ENCODE measurements at regions not wholly inside any gene's neighbourhood (a gene's known extent, or its start where the extent isn't known, plus 50 kb on each side); places are given as distances from the start of the nearest gene placed in this dataset.
"Not testable (repeated sequence)": the region's sequence is repeated elsewhere in the genome, so short reads cannot be mapped to it uniquely, and the experiment has no call there.

- no peak for DNase-seq
Measured at GRCh38 chr6:144397141-144397540, 112.0 kb downstream of the UTRN start.

DNA sequence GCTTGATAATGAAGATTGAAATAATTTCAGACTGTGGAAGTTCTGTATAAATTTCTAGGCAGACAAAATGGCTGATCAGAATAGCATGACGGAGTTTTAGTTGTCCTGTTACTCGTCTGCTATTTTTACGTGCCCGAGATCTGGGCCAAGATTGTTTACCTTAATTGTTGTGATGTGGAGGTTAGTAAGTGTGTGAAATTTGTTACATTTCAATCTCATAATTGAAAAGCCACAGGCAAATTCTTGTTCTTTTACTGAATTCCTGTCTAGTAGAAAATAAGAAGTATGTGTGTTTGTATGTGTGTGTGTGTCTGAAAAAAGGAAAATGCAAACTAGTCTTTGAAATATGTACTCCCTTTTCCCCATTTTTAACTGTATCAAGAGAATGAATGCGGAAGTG lies 115.2 kb downstream of the UTRN start:
- DNase-seq, result no peak

GRCh38 chr6:144401736-144402733 lies 116.9 kb downstream of the UTRN start:
- no peak for DNase-seq

- no peak for DNase-seq
Measured at GRCh38 chr6:144402750-144403149, 117.6 kb downstream of the UTRN start.

- DNase-seq, result no peak
Measured at GRCh38 chr6:144405163-144405562, 120.0 kb downstream of the UTRN start.

DNA sequence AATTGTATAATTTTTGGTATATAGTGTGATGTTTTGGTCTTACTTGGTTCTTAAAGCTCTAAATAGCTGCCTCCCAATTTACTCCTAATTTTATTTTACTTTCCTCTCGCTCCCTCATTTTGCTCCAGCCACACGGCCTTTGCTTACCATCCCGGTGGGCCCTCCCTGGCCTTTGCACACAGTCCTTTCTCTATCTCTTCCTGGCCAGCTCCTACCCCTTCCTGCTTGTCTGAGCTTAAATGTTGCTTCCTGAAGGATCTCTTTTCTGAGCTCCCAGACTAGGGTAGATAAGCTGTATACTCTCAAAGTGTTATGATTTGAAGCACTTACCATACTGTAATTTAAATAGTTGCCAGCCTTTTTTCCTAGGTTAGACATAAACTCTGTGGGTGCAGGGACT lies 121.7 kb downstream of the UTRN start:
- DNase-seq, result no peak

DNA sequence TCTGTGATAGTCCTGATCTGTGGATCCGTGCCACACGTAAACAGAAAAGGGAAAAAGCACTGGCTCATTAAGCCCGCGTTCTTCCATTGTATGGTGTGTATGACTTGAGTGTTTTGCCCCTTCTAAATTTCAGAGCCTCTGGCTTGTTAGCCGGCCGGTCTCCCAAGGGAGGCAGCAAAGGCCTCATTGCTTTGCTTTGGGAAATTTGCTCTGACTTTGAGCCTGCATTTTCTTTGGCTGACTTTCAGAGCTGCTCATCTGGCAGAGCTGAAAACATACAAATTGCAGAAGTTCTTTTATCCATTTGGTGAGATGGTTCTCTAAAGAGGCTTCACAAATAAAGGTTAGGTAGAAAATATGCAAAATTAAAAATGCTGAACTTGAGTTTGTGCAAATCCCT lies 123.0 kb downstream of the UTRN start:
- no peak for DNase-seq

DNA sequence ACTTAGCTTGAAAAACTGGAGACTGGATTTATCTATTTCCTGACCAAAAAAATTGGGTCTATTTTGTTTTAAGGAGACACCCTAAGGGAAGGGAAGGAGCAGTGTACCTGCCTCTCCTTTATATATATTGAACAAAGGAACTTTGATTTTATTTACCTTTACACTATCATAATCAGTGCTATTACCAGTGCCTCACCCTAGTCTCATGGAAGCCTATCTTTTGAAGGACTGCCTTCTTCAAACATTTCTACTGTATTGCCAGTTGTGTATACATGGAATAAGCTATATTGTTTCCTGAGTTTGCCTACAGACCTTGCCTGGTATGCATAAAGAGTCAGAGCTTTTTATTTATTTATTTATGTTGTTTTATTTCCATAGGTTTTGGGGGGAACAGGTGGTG lies 124.9 kb downstream of the UTRN start:
- no peak for DNase-seq

GRCh38 chr6:144410574-144410973 lies 125.4 kb downstream of the UTRN start:
- not testable (repeated sequence) for DNase-seq

- DNase-seq, result no peak
Measured at GRCh38 chr6:144411531-144412165, 126.5 kb downstream of the UTRN start.

DNA sequence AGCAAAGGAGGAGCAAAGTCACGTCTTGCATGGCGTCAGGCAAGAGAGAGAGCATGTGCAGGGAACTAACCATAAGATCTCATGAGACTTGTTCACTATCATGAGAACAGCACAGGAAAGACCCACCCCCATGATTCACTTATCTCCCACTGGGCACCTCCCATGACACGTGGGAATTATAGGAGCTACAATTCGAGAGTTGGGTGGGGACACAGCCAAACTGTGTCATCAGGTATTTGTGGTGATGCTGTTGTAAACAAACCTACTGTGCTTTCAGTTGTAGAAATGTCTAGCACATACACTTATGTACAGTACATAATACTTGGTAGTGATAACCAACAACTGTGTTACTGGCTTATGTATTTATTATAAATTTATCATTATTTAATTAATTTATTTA lies 128.3 kb downstream of the UTRN start:
- no peak for DNase-seq

DNA sequence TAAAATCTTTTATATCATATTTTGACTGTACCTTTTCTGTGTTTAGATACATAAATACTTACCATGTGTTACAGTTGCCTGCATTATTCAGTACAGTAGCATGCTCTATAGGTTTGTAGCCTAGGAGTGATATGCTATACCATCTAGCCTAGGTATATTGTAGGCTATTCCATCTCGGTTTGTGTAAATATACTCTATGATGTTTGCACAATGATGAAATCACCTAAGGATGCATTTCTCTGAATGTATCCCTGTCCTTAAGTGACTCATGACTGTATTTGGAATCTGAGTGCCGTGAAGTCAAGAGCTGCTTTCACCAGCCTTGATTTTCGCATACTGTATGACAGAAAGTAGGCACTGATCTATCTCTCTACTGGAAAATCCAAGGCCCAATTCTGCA lies 129.9 kb downstream of the UTRN start:
- no peak for DNase-seq

DNA sequence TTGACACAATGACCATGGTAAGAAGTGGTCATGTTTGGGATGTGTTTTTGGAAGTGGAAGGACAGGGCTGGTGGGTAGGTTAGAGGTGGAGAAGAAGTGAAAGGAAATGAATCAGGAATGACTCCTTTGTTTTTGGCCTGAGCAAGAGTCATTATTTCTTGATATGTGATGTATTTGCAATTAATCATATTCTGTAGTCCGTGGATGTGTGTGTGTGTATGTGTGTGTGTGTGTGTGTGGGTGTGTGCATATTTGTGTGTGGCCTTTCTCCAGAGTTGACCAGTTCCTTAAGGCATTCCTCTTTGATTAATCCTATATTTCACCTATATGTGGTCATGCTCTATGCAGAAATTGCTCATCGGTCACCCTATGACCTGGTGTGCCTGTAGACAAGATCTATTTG lies 130.7 kb downstream of the UTRN start:
- no peak for DNase-seq

DNA sequence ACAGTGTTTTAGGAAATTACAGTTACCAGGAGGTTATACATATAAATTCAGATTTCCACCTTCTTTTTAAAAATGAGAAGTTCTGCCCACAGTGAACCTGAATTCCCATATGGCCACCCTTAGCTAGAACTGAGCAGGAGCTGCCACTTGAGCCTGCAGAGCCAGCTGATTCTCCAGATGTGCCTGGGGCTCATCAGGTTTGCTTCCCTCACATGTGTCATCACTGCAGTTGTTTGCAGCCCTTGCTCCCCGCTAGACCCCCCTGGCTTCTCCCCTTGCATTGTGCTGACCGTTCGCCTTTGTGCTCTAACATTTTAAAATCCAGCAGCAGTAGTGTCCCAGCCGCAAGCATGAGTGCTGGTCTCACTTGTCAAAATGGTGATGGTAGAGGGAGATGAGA lies 131.1 kb downstream of the UTRN start:
- no peak for DNase-seq

GRCh38 chr6:144416773-144417172 lies 131.6 kb downstream of the UTRN start:
- no peak for DNase-seq

DNA sequence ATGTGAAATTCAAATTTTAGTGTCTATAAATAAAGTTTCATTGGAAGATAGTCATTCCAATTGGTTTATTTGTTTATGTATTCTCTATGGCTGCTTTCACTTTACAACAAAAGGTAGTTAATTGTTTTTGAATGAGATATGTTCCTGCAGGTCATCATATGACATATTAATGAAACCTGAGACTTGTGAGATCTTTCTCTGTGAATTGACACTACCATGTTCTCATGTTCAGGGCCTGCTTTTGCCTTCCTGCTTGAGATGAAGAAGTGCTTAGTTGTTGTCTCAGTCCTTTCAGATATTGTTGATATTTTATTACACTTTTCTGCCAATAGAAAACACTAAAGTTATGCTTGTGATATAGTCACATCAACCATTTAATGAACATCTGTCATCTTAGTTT lies 132.5 kb downstream of the UTRN start:
- no peak for DNase-seq

GRCh38 chr6:144418959-144419545 lies 133.9 kb downstream of the UTRN start:
- DNase-seq, result no peak

DNA sequence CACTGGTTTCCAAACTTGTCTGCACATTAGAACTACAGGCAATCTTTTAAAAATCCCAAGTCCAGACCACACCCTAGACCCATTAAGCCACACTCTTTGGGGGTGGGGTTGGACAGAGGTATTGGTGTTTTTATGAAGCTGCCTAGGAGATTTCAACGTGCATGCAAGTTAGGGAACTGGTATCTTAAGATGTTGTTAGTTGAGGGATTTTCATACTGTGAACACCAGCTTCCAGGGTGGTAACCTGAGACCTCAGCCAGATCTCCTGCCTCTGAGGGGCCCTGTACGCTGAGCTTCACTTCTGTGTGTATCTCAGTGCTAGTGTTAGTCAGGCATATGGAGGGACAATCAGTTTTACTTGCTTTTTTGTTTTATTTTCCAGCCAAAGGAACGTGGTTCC lies 138.0 kb downstream of the UTRN start:
- DNase-seq, result no peak

DNA sequence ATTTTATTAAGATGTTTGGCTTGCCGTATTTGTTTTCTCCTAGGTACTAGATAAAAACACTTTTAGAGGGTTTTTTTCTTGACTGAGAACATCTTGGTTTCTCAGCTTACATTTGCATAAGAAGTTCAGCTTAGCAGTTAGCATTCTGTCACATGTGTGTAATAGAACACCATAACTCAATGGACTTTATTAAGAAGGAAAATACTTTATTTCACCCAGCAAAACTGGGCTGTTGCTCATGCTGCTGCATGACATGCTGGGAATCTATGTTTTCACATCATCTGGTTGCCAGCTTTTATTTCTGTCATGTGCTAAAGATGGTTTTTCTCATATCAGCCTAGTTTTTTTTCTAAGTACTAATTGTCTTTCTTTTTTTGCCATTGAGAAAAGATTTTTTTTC lies 144.6 kb downstream of the UTRN start:
- no peak for DNase-seq

DNA sequence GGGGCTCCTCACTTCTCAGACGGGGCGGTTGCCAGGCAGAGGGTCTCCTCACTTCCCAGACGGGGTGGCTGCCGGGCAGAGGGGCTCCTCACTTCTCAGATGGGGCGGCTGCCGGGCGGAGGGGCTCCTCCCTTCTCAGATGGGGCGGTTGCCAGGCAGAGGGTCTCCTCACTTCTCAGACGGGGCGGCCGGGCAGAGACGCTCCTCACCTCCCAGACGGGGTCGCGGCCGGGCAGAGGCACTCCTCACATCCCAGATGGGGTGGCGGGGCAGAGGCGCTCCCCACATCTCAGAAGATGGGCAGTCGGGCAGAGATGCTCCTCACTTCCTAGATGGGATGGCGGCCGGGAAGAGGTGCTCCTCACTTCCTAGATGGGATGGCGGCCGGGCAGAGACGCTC lies 148.3 kb downstream of the UTRN start:
- not testable (repeated sequence) for DNase-seq

DNA sequence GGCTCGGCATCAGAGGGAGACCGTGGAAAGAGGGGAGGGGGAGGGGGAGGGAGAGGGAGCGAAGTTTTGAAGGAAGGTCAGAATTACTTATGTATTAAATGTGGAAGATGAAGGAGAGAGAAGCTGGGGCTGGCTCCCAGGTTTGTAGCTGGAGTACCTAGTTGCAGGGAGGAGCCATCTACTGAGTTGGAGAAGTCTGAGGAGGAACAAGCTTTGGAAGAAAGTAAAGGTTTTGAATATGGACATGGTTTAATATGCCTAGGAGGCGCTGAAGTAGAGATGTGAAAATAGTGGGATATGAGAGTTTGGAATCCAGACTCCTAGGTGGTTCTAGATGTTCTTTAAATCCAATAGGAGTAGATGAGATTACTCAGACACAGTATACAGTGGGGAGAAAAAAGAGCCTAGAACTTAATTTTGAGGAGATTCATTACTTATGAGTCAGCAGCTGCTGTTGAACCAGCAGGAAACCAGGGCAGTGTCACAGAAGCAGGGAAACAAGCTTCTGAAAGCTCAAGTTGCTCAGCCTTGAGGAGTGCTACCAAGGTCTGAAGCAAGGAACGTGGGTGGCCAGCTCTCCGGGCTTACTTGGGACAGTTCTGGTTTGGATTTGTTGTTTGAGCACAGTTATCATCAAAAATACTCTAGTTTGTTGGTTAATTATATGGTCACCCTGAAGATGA lies 149.3 kb downstream of the UTRN start:
- DNase-seq, result no peak

GRCh38 chr6:144435602-144436426 lies 150.7 kb downstream of the UTRN start:
- DNase-seq, result no peak
